ENCODE measurements at regions not wholly inside any gene's neighbourhood (a gene's known extent, or its start where the extent isn't known, plus 50 kb on each side); places are given as distances from the start of the nearest gene placed in this dataset.

DNA sequence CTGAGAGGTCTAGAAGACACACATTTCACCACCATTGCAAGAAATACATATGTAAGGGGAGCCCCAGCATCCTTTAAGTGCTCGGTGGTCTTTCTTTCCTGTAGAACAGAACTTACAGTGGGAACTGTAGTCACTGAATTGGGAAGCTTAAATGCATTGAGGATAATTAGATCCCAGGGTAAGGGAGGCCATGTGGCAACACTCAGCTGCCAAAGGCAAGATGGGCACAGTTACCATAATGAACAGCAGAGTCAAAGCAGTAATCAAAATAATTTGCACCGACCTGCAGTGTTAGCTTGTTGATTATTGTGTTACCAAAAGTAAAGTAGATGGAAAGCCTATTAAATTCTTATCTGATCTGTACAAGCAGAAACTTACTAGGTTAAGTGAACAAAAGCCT is 291.2 kb upstream of the PCDH20 start:
- no peaks in the 10 kb centered on the region for H3K9me3 ChIP-seq
- intact Hi-C loops (cut with DNase I): no loop called here
- DNase-seq: no peak
- H3K27ac ChIP-seq: no peak overlapping the region
- H3K36me3 ChIP-seq: no peaks in the 10 kb centered on the region
- no peaks in the 10 kb centered on the region for H3K4me1 ChIP-seq (ENCODE audit: insufficient read depth)
- TF ChIP-seq EP300 (IDR thresholded peaks at IDR 0.05): no peak
- no peak for TF ChIP-seq POLR2A (IDR thresholded peaks at IDR 0.05)
- TF ChIP-seq, protein P1, sequence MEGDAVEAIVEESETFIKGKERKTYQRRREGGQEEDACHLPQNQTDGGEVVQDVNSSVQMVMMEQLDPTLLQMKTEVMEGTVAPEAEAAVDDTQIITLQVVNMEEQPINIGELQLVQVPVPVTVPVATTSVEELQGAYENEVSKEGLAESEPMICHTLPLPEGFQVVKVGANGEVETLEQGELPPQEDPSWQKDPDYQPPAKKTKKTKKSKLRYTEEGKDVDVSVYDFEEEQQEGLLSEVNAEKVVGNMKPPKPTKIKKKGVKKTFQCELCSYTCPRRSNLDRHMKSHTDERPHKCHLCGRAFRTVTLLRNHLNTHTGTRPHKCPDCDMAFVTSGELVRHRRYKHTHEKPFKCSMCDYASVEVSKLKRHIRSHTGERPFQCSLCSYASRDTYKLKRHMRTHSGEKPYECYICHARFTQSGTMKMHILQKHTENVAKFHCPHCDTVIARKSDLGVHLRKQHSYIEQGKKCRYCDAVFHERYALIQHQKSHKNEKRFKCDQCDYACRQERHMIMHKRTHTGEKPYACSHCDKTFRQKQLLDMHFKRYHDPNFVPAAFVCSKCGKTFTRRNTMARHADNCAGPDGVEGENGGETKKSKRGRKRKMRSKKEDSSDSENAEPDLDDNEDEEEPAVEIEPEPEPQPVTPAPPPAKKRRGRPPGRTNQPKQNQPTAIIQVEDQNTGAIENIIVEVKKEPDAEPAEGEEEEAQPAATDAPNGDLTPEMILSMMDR (IDR thresholded peaks at IDR 0.05): no peak
- H3K27me3 ChIP-seq: no peaks in the 10 kb centered on the region
- H3K4me3 ChIP-seq: no peak overlapping the region
- WGBS, 3 donors: 68 to 82% (median 79%) methylated on average over 2 of the region's 2 CpGs

DNA sequence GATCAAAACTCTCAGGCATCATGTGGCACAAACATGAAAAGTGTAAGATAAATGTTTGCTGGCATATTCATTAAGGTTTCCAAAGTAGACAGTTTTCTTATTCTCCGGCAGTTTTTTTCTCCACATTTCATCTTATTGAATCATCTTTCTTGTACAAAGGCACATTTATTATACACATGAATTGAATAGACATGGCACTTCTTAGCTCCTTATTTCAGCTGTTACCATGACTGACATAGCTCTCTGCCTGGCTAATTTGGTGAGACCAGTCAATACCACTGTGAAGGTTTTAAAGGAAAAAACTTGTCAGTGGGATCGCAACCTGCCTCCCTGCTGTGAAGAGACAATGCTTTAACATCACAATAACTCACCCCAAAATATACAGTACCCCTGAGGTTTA is 285.0 kb upstream of the PCDH20 start:
- Histone ChIP-seq H3K4me1 (ENCODE audit: insufficient read depth) (no peaks in the 10 kb centered on the region), H3K27me3 (no peaks in the 10 kb centered on the region), H3K27ac (no peak overlapping the region), H3K9me3 (no peaks in the 10 kb centered on the region), H3K36me3 (no peaks in the 10 kb centered on the region), H3K4me3 (no peak overlapping the region)
- DNase-seq: no peak
- TF ChIP-seq EP300 (IDR thresholded peaks at IDR 0.05) (no peak), POLR2A (IDR thresholded peaks at IDR 0.05) (no peak)
- TF ChIP-seq, protein P1 (IDR thresholded peaks at IDR 0.05): no peak
- WGBS, 3 donors: 84 to 91% (median 84%) methylated on average over 2 of the region's 2 CpGs
- intact Hi-C loops (cut with DNase I): no loop called here

DNA sequence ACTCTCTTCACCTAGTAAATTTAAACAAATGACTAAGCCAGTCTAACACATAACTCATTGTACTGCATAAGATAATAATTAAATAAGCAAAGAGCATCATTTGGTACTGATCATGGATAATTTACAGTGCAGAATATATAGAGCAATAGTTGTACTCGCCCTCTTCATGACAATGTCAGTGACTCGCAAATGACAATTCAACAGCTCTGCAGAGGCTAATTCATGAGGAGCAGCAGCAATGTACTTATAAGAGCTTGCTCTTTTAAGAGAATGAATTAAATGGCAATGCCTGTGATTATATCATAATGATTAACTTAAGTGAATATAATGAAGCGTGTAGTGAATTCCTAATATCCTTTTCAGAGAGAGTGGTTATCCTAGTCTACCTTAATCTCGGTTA is 284.5 kb upstream of the PCDH20 start:
- no peak for DNase-seq
- no peak for TF ChIP-seq POLR2A (IDR thresholded peaks at IDR 0.05)
- intact Hi-C loops (cut with DNase I): no loop called here
- H3K4me1 ChIP-seq (ENCODE audit: insufficient read depth): no peaks in the 10 kb centered on the region
- H3K27me3 ChIP-seq: no peaks in the 10 kb centered on the region
- no peak overlapping the region for H3K27ac ChIP-seq
- no peaks in the 10 kb centered on the region for H3K36me3 ChIP-seq
- no peaks in the 10 kb centered on the region for H3K9me3 ChIP-seq
- no peak overlapping the region for H3K4me3 ChIP-seq
- WGBS, 3 donors: 88 to 90% (median 89%) methylated on average over 4 of the region's 4 CpGs

DNA sequence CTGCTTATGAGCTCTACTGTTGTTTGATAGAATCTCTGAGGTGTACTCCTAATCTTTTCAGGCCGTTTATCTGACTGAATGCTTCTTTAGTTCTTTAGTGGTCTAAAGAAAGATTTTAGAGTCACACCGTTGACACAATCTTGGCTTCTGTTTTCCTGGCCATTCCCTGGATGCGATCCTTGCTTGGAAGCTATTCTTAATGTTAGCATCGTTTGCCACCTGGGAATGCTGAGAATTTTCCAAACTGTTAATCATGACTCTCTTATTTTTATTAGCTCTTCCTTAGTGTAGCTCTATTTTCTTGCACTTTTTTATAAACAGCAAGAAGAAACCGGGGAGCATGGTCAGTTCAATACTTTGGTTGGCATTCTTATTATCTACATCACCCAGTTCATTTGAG is 281.0 kb upstream of the PCDH20 start:
- no peak overlapping the region for H3K4me3 ChIP-seq
- intact Hi-C loops (cut with DNase I): no loop called here
- no peaks in the 10 kb centered on the region for H3K4me1 ChIP-seq (ENCODE audit: insufficient read depth)
- WGBS, 3 donors: 32 to 36% (median 32%) methylated on average over 5 of the region's 5 CpGs
- TF ChIP-seq POLR2A (IDR thresholded peaks at IDR 0.05) (no peak), EP300 (IDR thresholded peaks at IDR 0.05) (no peak)
- TF ChIP-seq, protein P1 (IDR thresholded peaks at IDR 0.05): no peak
- no peak overlapping the region for H3K27ac ChIP-seq
- H3K27me3 ChIP-seq: no peaks in the 10 kb centered on the region
- H3K36me3 ChIP-seq: no peaks in the 10 kb centered on the region
- no peak for DNase-seq
- H3K9me3 ChIP-seq: no peaks in the 10 kb centered on the region

DNA sequence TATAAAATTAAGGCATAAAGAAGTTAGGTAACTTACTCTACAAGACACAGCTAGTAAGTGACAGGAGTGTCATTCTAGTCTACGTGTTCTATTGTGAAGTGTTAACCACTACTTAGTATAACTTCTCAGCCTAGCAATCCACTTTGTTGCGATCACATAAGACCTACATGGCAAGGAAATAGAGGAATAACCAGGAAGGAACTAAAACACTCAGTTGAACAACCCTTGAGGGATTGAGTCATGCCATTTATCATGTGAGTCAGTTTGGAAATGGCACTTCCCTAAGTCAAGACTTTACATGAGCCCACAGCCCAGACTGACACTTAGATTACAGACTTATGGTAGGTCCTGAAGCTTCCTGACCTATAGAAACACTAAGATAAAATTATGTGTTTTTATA is 279.5 kb upstream of the PCDH20 start:
- H3K4me1 ChIP-seq (ENCODE audit: insufficient read depth): no peaks in the 10 kb centered on the region
- no peak overlapping the region for H3K4me3 ChIP-seq
- H3K27ac ChIP-seq: no peak overlapping the region
- WGBS, 3 donors: 83 to 90% (median 88%) methylated on average over 2 of the region's 2 CpGs
- intact Hi-C loops (cut with DNase I): no loop called here
- no peak for DNase-seq
- no peaks in the 10 kb centered on the region for H3K27me3 ChIP-seq
- no peaks in the 10 kb centered on the region for H3K36me3 ChIP-seq
- H3K9me3 ChIP-seq: no peaks in the 10 kb centered on the region
- TF ChIP-seq POLR2A (IDR thresholded peaks at IDR 0.05) (no peak), EP300 (IDR thresholded peaks at IDR 0.05) (no peak)
- TF ChIP-seq, protein P1 (IDR thresholded peaks at IDR 0.05): no peak

Data from ovary (tissue), 7 donors.